ENCODE measurements at regions not wholly inside any gene's neighbourhood (a gene's known extent, or its start where the extent isn't known, plus 50 kb on each side); places are given as distances from the start of the nearest gene placed in this dataset.
"Not testable (repeated sequence)": the region's sequence is repeated elsewhere in the genome, so short reads cannot be mapped to it uniquely, and the experiment has no call there.

DNA sequence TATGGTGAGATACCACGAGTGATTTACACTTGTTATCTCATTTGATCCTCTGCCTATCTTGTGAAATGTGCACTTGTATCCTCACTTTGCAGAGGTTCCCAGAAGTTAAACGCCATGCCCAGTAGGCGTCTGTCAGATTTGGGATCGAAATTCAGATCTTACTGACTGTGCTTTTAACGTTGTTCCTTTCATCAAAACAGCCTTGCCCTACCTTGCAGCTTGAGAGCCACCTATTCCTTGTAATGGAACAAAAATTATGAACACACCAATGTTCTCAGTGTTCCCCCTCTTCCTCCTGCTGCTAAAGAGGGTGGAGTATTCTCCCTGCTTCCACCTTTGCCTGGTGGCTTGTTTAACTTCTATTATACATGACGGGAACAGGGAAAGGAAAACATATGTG lies 257.0 kb downstream of the MSX2 start:
- DNase-seq (ENCODE audit: low spot score): no peak

- no peak for DNase-seq (ENCODE audit: low spot score)
These were observed 256.6 kb downstream of the MSX2 start for GRCh38 chr5:174980952-174981351.

- DNase-seq (ENCODE audit: low spot score): no peak
These were observed 247.9 kb downstream of the MSX2 start for GRCh38 chr5:174972291-174972690.

DNA sequence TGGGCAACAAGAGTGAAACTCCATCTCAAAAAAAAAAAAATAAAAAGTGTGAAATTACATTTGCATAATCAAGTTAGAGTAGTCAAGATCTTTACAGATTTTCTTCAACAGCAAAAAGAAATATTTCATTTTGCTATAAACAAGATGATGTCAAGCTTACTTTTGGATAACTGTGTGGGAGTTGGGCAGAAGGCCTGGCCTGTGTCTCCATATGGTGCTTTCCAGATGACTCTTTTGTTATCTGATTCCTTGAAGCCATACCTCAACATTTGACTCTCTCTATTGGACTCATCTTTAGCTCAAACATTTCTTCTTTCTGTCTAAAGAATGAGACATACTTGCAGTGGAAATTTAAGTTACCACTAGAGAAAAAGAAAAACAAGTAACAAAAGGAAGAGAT lies 246.8 kb downstream of the MSX2 start:
- DNase-seq (ENCODE audit: low spot score): no peak

- no peak for DNase-seq (ENCODE audit: low spot score)
These were observed 246.1 kb downstream of the MSX2 start for GRCh38 chr5:174970502-174970901.

DNA sequence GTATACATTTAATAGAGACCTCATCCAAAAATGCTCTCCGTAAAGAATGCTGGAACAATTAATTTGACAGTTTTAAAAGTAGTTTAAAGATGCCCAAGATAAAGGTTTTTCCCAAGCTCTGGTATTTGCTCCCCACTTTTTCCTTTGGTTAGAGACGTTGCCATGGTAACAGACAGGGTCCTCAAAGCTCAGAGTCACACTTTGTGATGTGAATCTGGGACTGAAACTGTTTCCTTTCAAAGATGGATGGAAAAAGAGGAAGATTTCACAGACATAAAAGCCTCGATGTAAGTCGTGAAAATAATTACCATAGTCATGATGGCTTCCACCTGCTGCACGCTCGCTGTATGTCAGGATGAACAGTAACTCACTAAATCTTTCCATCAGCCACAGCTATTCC lies 229.5 kb downstream of the MSX2 start:
- no peak for DNase-seq (ENCODE audit: low spot score)

- peak; percentile 83 for DNase-seq (ENCODE audit: low spot score)
These were observed 226.9 kb downstream of the MSX2 start for GRCh38 chr5:174951151-174951780.

DNA sequence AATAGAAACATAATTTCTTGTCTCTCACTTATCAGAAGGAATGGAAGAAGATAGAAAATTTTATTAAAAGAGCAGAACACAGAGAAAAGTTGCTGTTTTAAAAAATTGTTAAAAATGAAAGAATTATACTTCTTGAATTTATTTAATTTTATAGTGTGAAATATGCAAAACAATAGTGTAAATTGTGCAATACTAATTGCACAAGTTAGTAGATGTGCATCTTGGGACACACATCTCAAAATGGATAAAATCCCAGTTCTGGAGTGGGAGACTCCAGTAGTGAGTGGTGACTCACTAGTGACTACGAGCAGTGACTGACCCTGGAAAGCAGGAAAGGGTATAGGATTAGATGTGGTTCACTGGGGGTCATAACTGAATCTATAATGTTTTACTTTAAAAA lies 223.2 kb downstream of the MSX2 start:
- no peak for DNase-seq (ENCODE audit: low spot score)

GRCh38 chr5:174945853-174946252 lies 221.5 kb downstream of the MSX2 start:
- no peak for DNase-seq (ENCODE audit: low spot score)

DNA sequence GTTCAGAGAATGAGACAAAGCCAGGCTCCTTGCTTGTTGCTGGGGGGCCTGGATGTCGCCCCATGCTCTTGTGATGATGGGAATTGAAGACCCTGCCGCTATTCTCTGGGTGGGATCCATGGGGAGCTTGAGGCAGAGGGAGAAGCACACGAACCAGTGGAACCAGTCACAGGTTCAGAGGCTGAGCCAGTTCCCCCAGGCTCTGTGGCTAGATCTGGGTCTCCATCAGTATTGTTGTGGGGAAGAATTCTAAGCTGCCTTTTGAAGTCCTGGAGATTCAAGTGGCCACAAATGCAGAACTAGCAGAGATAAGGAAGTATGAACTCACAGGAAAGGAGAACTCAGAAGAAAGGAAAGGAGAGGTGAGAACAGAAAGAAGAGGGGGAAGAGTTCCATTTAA lies 219.4 kb downstream of the MSX2 start:
- DNase-seq (ENCODE audit: low spot score): no peak

- DNase-seq (ENCODE audit: low spot score): not testable (repeated sequence)
These were observed 218.6 kb downstream of the MSX2 start for GRCh38 chr5:174943002-174943401.

DNA sequence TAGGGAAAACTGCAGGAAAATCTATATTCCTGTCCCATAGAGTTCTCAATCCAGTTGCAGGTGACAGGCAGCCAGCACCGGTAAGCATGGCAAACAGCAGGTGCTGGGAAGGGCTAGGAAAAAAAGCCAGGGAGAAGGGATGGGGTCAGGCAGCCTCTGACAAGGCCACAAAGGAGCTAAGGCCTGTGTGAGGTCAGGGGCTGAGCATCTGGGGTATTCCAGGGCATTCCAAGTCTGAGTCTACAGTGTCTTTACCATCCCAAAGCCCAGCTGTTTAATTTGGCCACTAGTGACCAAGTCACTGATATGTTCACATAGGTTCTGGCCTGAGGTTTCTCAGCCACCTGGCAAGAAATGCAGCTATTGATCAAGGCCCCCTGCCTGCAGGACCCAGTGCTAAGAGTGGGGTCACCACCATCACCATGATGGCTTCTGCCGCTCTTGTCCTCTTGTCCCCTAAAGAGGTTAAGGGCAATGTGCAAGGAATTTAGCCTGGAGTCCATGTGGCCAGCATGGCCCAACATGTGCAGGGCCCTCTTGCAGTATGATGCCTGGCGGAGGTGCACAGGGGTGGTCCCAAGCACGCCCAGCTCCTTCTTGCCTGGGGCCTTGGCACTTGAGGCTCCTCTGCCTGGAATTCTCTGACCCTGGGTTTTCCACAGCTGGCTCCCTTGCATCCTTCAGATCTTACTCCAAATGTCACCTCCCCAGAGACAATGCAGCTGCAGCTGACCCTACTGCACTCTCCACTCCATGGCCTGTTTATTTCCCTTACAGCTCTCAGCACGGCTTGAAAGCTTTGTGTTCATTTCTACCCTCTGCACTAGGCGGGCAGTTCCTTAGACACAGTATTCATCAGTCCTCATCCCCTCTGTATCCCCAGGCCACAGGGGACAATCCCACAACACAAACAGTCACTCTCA lies 213.1 kb downstream of the MSX2 start:
- no peak for DNase-seq (ENCODE audit: low spot score)

GRCh38 chr5:174935854-174936474 lies 211.6 kb downstream of the MSX2 start:
- DNase-seq (ENCODE audit: low spot score): peak; percentile 68

DNA sequence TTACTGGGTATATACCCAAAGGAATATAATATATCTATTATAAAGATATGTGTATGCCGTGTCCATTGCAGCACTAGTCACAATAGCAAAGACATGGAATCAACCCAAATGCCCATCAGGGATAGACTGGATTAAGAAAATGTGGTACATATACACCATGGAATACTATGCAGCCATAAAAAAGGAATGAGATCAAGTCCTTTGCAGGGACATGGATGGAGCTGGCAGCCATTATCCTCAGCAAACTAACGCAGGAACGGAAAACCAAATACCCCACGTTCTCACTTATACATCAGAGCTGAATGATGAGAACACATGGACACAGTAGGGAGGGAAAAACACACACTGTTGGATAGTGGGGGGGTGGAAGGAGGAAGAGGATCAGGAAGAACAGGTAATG lies 206.7 kb downstream of the MSX2 start:
- DNase-seq (ENCODE audit: low spot score): not testable (repeated sequence)

- no peak for DNase-seq (ENCODE audit: low spot score)
These were observed 201.2 kb downstream of the MSX2 start for GRCh38 chr5:174925586-174925985.

- DNase-seq (ENCODE audit: low spot score): no peak
These were observed 198.6 kb downstream of the MSX2 start for GRCh38 chr5:174922955-174923354.

GRCh38 chr5:174920906-174921550 lies 196.6 kb downstream of the MSX2 start:
- no peak for DNase-seq (ENCODE audit: low spot score)

- no peak for DNase-seq (ENCODE audit: low spot score)
These were observed 195.0 kb downstream of the MSX2 start for GRCh38 chr5:174919351-174919750.

DNA sequence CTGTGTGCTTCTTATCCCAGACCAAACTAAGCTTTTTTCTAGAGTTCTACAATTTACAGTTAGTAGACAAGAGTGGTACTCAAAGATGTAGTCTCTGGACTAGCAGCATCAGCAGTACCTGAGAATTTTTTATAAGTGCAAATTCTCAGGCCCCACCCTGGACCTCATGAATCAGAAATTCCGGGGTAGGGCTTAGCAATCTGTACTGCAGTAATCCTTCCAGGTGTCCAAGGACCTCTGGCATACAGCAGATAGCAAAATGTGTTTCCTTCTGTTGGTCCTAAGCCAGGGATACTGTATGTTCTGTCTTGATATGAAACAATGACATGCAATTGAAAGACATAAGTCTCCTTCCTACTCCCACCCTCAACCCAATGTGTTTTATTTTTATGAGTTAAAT lies 194.3 kb downstream of the MSX2 start:
- DNase-seq (ENCODE audit: low spot score): no peak

- no peak for DNase-seq (ENCODE audit: low spot score)
These were observed 193.7 kb downstream of the MSX2 start for GRCh38 chr5:174917976-174918554.

- not testable (repeated sequence) for DNase-seq (ENCODE audit: low spot score)
These were observed 193.1 kb downstream of the MSX2 start for GRCh38 chr5:174917435-174917834.

DNA sequence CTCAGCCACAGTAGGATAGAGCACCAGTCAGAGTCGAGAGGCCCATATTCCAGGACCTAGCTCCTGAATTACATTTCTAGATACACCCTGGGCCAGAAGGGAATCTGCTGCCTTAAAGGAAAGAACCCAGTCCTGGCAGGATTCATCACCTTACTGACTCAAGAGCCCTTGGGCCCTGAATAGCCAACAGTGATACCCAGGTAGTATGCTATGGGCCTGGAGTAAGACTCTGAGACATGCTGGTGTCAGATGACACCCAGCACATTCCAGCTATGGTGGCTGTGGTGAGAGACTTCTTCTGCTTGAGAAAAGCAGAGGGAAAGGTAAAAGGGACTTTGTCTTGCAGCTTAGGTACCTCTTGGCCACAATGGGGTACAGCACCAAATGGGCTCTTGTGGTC lies 192.5 kb downstream of the MSX2 start:
- DNase-seq (ENCODE audit: low spot score): not testable (repeated sequence)

Measured in AG08395 (cell line).